Thyroid gland (tissue), 4 donors: ENCODE measurements at regions not wholly inside any gene's neighbourhood (a gene's known extent, or its start where the extent isn't known, plus 50 kb on each side); places are given as distances from the start of the nearest gene placed in this dataset.

Experiments used
- POLR2A ChIP-seq, 2 donors: fragments of 450-650 bp; IDR thresholded peaks; one replicate each; pipeline ENCODE4 v1.6.1; 2017; ENCODE audit warnings: antibody characterized with exemption in 2 of 2, mild to moderate bottlenecking in 2 of 2, moderate library complexity in 1 of 2
- TF ChIP-seq, protein P1 (sequence below), 6 experiments: fragments of 200-600 bp in 3 of 6; fragments of 450-650 bp in 3 of 6; sonication (generic) in 3 of 6; IDR thresholded peaks; one replicate each; pipeline ENCODE4 v1.5.1; 2016 to 2019; ENCODE audit warnings: antibody characterized with exemption in 6 of 6, mild to moderate bottlenecking in 2 of 6, inconsistent platforms in 1 of 6, moderate library complexity in 1 of 6

DNA sequence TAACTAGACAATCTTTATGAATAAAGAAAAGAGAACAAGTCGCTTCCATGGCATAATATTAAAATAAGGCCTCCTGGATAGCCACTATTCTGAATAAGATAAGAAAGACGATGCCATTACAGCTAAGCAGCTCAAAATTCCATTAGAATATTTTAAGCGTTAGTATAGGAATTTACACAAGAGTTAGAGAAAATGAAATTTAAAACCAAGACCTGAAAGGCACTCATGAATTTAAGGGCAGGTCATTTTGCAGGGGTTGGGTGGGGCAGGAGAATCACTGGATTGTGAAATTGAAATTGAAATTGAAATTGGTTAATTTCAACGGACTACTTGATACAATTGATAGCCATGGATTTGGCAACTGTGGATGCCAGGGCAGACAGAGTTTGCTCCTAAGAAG lies 91.8 kb upstream of the GOLGA8J start:
- TF ChIP-seq, protein P1, sequence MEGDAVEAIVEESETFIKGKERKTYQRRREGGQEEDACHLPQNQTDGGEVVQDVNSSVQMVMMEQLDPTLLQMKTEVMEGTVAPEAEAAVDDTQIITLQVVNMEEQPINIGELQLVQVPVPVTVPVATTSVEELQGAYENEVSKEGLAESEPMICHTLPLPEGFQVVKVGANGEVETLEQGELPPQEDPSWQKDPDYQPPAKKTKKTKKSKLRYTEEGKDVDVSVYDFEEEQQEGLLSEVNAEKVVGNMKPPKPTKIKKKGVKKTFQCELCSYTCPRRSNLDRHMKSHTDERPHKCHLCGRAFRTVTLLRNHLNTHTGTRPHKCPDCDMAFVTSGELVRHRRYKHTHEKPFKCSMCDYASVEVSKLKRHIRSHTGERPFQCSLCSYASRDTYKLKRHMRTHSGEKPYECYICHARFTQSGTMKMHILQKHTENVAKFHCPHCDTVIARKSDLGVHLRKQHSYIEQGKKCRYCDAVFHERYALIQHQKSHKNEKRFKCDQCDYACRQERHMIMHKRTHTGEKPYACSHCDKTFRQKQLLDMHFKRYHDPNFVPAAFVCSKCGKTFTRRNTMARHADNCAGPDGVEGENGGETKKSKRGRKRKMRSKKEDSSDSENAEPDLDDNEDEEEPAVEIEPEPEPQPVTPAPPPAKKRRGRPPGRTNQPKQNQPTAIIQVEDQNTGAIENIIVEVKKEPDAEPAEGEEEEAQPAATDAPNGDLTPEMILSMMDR (IDR thresholded peaks at IDR 0.05), result no peak
- TF ChIP-seq POLR2A (IDR thresholded peaks at IDR 0.05), result no peak
